ENCODE measurements at regions not wholly inside any gene's neighbourhood (a gene's known extent, or its start where the extent isn't known, plus 50 kb on each side); places are given as distances from the start of the nearest gene placed in this dataset.

DNA sequence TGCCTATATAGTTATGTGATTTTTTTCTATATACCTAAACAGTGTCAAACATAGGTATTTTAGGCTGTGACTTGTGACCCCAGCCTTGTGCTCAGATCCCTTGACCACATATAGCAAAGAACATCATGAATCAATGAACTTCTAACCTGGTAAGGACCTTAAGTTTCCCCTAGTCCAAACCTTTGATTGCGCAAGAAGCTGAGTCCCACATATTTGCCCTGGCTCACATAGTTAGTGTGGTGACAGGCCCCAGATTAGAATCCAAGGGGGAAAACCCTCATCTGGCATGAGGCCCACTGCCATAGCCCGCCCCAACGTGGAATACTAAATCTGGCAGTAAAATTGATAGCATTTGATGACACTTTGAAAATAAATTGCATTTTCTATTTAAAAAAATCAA lies 171.8 kb downstream of the MZT1 start:
- TF ChIP-seq, protein P1, sequence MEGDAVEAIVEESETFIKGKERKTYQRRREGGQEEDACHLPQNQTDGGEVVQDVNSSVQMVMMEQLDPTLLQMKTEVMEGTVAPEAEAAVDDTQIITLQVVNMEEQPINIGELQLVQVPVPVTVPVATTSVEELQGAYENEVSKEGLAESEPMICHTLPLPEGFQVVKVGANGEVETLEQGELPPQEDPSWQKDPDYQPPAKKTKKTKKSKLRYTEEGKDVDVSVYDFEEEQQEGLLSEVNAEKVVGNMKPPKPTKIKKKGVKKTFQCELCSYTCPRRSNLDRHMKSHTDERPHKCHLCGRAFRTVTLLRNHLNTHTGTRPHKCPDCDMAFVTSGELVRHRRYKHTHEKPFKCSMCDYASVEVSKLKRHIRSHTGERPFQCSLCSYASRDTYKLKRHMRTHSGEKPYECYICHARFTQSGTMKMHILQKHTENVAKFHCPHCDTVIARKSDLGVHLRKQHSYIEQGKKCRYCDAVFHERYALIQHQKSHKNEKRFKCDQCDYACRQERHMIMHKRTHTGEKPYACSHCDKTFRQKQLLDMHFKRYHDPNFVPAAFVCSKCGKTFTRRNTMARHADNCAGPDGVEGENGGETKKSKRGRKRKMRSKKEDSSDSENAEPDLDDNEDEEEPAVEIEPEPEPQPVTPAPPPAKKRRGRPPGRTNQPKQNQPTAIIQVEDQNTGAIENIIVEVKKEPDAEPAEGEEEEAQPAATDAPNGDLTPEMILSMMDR (conservative IDR thresholded peaks at IDR 0.05; ENCODE audit: low read length), result no peak
- TF ChIP-seq EZH2phosphoT487 (IDR thresholded peaks at IDR 0.05; ENCODE audit: borderline replicate concordance), result no peak

Data from Loucy (cell line).